Activated CD4-positive, alpha-beta T cell treated with anti-CD3 and anti-CD28 coated beads, Interleukin-2, amount 10 ng/mL, durations not matched to agents 7 days and 5 days (primary cell): ENCODE measurements at regions not wholly inside any gene's neighbourhood (a gene's known extent, or its start where the extent isn't known, plus 50 kb on each side); places are given as distances from the start of the nearest gene placed in this dataset.
A peak's percentile ranks its signal among the peaks of the same experiment; 100 is the strongest.
"Not testable (repeated sequence)": the region's sequence is repeated elsewhere in the genome, so short reads cannot be mapped to it uniquely, and the experiment has no call there.

ENCODE experiments used
- CTCF ChIA-PET: fragments of 350-600 bp; sonication (Branson Sonifier 250); formaldehyde crosslinking; loops from one replicate; lab custom pipeline; 2021; ENCODE audit warnings: antibody characterized with exemption; lab: Charles Lee
- POLR2A ChIA-PET: fragments of 350-600 bp; sonication (Branson Sonifier 250); formaldehyde crosslinking; loops from one replicate; lab custom pipeline; 2021; ENCODE audit warnings: antibody characterized with exemption; lab: Charles Lee
- DNase-seq: peaks from one replicate; pipeline ENCODE4 v3.0.0-alpha.2; 2020
- H3K27ac Mint-ChIP-seq: one replicate; pipeline ENCODE4 v1.8.0; 2021; ENCODE audit warnings: mild to moderate bottlenecking, moderate library complexity, mixed read lengths
- H3K27me3 Mint-ChIP-seq: one replicate; pipeline ENCODE4 v1.8.0; 2021; ENCODE audit warnings: mixed read lengths
- H3K36me3 Mint-ChIP-seq: one replicate; pipeline ENCODE4 v1.8.0; 2021; ENCODE audit warnings: low read depth, mixed read lengths
- H3K4me1 Mint-ChIP-seq: one replicate; pipeline ENCODE4 v1.8.0; 2021; ENCODE audit warnings: mixed read lengths
- H3K4me3 Mint-ChIP-seq: one replicate; pipeline ENCODE4 v1.8.0; 2021; ENCODE audit warnings: mild to moderate bottlenecking, moderate library complexity, mixed read lengths
- H3K9me3 Mint-ChIP-seq: one replicate; pipeline ENCODE4 v1.8.0; 2021; ENCODE audit warnings: mixed read lengths

DNA sequence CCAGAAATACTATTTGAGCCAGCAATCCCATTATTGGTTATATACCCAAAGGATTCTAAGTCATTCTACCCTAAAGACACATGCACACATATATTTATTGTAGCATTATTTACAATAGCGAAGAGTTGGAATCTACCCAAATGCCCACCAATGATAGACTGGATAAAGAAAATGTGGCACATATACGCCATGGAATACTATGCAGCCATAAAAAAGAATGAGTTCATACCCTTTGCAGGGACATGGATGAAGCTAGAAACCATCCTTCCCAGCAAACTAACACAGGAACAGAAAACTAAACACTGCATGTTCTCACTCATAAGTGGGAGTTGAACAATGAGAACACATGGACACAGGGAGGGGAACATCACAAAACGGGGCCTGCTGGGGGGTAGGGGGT is 125.5 kb upstream of the EPB41L4A start:
- H3K36me3 Mint-ChIP-seq, H3K27ac Mint-ChIP-seq, CTCF ChIA-PET, DNase-seq, H3K4me3 Mint-ChIP-seq, POLR2A ChIA-PET, H3K9me3 Mint-ChIP-seq, H3K4me1 Mint-ChIP-seq: not testable (repeated sequence)
- H3K27me3 Mint-ChIP-seq: peaks cover 24% of the 10 kb centered on the region

GRCh38 chr5:112546946-112547592 is 128.0 kb upstream of the EPB41L4A start:
- POLR2A ChIA-PET: no interaction called here
- Mint-ChIP-seq H3K4me3 (no peak overlapping the region), H3K27me3 (peaks cover 27% of the 10 kb centered on the region), H3K27ac (no peak overlapping the region), H3K36me3 (no peaks in the 10 kb centered on the region), H3K4me1 (no peaks in the 10 kb centered on the region), H3K9me3 (no peaks in the 10 kb centered on the region)
- CTCF ChIA-PET: interaction anchor here (1.4 kb wide), 1 partner anchor 9 kb away, joined by 3 read pairs; no protein-coding TSS in a partner anchor
- DNase-seq: no peak

GRCh38 chr5:112548246-112548881 is 129.3 kb upstream of the EPB41L4A start:
- Mint-ChIP-seq H3K4me1 (no peaks in the 10 kb centered on the region), H3K9me3 (no peaks in the 10 kb centered on the region), H3K27ac (no peak overlapping the region), H3K27me3 (peaks cover 25% of the 10 kb centered on the region), H3K4me3 (no peak overlapping the region), H3K36me3 (no peaks in the 10 kb centered on the region)
- ChIA-PET POLR2A (interaction anchor here (0.5 kb wide), 1 partner anchor 339 kb away, joined by 4 read pairs; no protein-coding TSS in a partner anchor), CTCF (no interaction called here)
- no peak for DNase-seq

GRCh38 chr5:112549127-112549526 is 130.1 kb upstream of the EPB41L4A start:
- no peaks in the 10 kb centered on the region for H3K4me1 Mint-ChIP-seq

GRCh38 chr5:112549605-112550166 is 130.6 kb upstream of the EPB41L4A start:
- no peaks in the 10 kb centered on the region for H3K4me1 Mint-ChIP-seq
- no peak overlapping the region for H3K27ac Mint-ChIP-seq
- no peak for DNase-seq
- CTCF ChIA-PET: interaction anchor here (0.7 kb wide), 1 partner anchor 75 kb away, joined by 5 read pairs; no protein-coding TSS in a partner anchor
- no peak overlapping the region for H3K4me3 Mint-ChIP-seq
- H3K9me3 Mint-ChIP-seq: no peaks in the 10 kb centered on the region
- POLR2A ChIA-PET: no interaction called here
- peaks cover 18% of the 10 kb centered on the region for H3K27me3 Mint-ChIP-seq
- H3K36me3 Mint-ChIP-seq: no peaks in the 10 kb centered on the region

More at GRCh38 chr5:112549127-112549526, 130.1 kb upstream of the EPB41L4A start:
- ChIA-PET POLR2A (no interaction called here), CTCF (interaction anchor here (0.7 kb wide), 1 partner anchor 76 kb away, joined by 5 read pairs; no protein-coding TSS in a partner anchor)
- H3K9me3 Mint-ChIP-seq: no peaks in the 10 kb centered on the region
- H3K27me3 Mint-ChIP-seq: peaks cover 22% of the 10 kb centered on the region
- H3K36me3 Mint-ChIP-seq: no peaks in the 10 kb centered on the region
- no peak overlapping the region for H3K4me3 Mint-ChIP-seq
- no peak overlapping the region for H3K27ac Mint-ChIP-seq
- no peak for DNase-seq

DNA sequence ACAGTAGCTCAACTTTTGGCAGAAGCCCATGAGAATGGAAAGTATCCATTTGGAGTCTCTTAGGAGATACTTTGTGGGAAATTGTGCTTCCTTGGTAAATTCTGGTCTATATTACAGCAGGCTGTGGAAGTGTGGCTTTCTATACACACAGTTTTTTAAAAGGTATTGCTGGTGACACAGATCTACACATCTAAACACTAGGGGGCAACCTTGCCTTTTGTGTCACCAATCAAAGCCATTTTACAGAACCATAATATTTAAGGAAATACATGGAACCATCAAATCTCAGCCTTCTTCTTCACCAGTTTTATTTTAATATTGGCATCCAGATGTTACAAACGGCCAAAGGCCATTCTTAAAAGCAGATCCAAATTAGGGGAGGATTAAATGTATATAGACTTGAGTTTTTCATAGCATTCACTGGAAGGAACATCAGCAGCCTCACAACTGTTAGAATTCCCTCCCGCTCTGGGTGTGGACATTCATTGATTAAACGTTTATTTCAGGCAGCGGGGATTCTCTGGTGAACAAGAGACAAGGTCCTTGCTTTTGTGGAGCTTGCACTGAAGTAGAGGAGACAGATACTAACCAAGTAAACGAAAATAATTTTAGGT is 132.4 kb upstream of the EPB41L4A start:
- POLR2A ChIA-PET: no interaction called here
- H3K4me1 Mint-ChIP-seq: no peaks in the 10 kb centered on the region
- H3K36me3 Mint-ChIP-seq: no peaks in the 10 kb centered on the region
- peak; percentile 60 for DNase-seq
- no peak overlapping the region for H3K27ac Mint-ChIP-seq
- H3K9me3 Mint-ChIP-seq: no peaks in the 10 kb centered on the region
- H3K27me3 Mint-ChIP-seq: peaks cover 18% of the 10 kb centered on the region
- CTCF ChIA-PET: interaction anchor here (0.7 to 1.5 kb wide), 6 partner anchors 9 to 785 kb away, joined by 3 to 4 read pairs (median 4); no protein-coding TSS in a partner anchor
- H3K4me3 Mint-ChIP-seq: no peak overlapping the region

DNA sequence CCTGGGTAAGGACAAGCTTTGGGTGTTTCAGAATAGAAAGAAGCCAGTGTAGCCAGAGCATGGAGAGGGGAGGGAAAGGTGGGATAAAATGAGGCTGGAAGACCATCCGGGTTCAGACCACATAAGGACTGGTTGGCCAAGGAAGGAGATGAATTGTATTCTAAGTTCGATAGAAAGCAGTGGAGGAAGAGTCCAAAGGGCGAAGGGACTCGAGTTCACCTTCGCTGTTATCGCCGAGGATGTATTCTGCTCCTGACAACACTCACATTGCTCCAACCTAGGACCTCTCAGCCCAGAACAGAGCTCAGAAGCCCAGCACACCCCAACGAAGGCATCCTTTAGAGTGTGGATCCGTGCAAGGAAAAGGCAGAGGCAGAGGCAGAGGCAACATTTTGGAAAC is 133.1 kb upstream of the EPB41L4A start:
- Mint-ChIP-seq H3K9me3 (no peaks in the 10 kb centered on the region), H3K27me3 (peaks cover 13% of the 10 kb centered on the region), H3K4me1 (no peaks in the 10 kb centered on the region), H3K27ac (no peak overlapping the region), H3K4me3 (no peak overlapping the region), H3K36me3 (no peaks in the 10 kb centered on the region)
- no peak for DNase-seq
- ChIA-PET CTCF (interaction anchor here (1.5 kb wide), 1 partner anchor 784 kb away, joined by 3 read pairs; no protein-coding TSS in a partner anchor), POLR2A (no interaction called here)

DNA sequence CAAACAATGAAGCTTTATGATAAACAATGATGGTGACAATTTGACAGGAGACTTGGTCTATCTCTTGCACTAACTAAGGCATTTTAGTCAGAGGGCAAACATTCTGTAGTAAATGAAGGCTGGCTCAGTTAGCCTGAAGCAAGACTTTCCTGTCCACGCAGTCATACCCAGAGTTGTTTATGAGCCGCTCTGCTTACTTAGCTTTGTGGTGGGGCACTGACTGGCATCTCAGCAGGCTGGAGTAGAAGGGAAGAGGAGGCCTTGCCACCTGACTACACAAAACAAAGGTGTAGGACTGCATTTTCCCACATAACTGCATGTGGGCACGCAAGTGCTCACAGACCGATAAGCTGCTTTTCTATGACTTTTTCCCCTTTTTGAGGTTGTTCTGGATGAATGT is 133.7 kb upstream of the EPB41L4A start:
- Mint-ChIP-seq H3K27ac (no peak overlapping the region), H3K9me3 (no peaks in the 10 kb centered on the region), H3K36me3 (no peaks in the 10 kb centered on the region), H3K4me1 (no peaks in the 10 kb centered on the region), H3K27me3 (peaks cover 13% of the 10 kb centered on the region), H3K4me3 (no peak overlapping the region)
- DNase-seq: no peak
- POLR2A ChIA-PET: no interaction called here
- CTCF ChIA-PET: no interaction called here

DNA sequence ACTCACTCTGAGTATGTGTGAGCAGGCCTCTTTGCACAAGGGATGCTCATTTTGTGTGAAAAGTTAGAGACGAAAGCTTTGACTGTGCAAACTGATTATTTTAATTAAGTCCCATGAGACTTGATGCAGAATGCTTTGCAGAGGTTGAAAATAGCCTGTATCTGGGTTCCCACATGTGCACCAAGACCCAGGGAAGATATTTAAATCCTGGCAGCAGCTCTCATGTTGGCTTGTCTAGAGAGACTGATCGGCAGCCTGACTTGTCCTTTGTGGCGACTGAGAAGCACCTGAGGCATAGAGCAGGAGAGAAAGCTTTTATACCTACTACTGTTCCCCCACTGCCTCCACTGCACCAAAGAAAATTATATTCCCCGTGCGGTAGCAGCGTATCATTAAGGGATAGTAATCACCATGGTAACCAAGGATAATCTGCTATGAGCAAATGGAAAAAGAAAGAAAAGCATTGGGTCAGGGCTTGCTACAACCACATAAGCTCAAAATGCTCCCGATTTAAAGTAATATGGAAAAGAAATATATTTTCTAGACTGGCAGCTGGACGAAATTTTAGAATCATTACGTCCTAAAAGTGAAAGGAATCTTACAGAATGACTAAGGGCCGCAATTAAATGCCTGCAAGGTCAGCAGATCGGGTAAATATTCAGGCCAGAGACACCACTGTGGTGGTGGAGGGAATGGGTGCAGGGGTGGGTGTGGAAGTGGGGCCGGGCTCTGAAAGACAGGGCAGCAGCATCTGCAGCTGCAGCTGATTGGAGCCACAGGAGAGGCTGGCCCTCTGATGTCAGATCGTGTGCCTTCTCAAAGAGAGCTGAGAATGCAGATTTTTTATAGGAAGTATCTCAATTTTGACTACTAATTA is 135.3 kb upstream of the EPB41L4A start:
- Mint-ChIP-seq H3K27me3 (peaks cover 8% of the 10 kb centered on the region), H3K27ac (no peak overlapping the region), H3K4me1 (no peaks in the 10 kb centered on the region), H3K36me3 (no peaks in the 10 kb centered on the region), H3K9me3 (no peaks in the 10 kb centered on the region), H3K4me3 (no peak overlapping the region)
- DNase-seq: no peak
- POLR2A ChIA-PET: no interaction called here
- CTCF ChIA-PET: interaction anchor here (1.3 kb wide), 1 partner anchor 203 kb away, joined by 4 read pairs; no protein-coding TSS in a partner anchor

GRCh38 chr5:112555197-112555596 is 136.1 kb upstream of the EPB41L4A start:
- Mint-ChIP-seq H3K27ac (no peak overlapping the region), H3K36me3 (no peaks in the 10 kb centered on the region), H3K4me3 (no peak overlapping the region), H3K4me1 (no peaks in the 10 kb centered on the region), H3K27me3 (peaks cover 2% of the 10 kb centered on the region), H3K9me3 (no peaks in the 10 kb centered on the region)
- ChIA-PET CTCF (interaction anchor here (1.3 kb wide), 1 partner anchor 202 kb away, joined by 4 read pairs; no protein-coding TSS in a partner anchor), POLR2A (no interaction called here)
- DNase-seq: no peak

DNA sequence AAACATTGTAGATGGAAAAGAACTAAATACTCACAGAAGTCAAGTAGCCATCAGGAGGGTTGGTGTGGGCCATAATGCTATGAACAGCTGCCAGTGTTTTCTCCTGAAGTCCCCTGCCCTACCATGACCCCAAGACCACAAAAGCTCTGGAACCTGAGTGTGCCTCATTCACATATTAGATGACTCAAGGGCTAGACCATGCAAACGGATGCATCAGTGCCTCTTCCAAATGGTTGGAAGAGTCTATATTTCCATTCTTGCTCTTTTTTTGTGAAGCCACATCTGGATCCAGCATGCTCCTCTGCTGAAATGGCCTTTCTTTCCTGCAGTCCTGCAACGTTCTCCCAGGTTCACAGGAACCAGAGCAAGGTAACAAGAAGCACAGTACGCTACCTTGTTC is 136.6 kb upstream of the EPB41L4A start:
- no peaks in the 10 kb centered on the region for H3K36me3 Mint-ChIP-seq
- CTCF ChIA-PET: no interaction called here
- H3K4me3 Mint-ChIP-seq: no peak overlapping the region
- H3K9me3 Mint-ChIP-seq: no peaks in the 10 kb centered on the region
- H3K4me1 Mint-ChIP-seq: no peaks in the 10 kb centered on the region
- POLR2A ChIA-PET: no interaction called here
- no peak overlapping the region for H3K27ac Mint-ChIP-seq
- DNase-seq: no peak
- H3K27me3 Mint-ChIP-seq: peaks cover 2% of the 10 kb centered on the region

DNA sequence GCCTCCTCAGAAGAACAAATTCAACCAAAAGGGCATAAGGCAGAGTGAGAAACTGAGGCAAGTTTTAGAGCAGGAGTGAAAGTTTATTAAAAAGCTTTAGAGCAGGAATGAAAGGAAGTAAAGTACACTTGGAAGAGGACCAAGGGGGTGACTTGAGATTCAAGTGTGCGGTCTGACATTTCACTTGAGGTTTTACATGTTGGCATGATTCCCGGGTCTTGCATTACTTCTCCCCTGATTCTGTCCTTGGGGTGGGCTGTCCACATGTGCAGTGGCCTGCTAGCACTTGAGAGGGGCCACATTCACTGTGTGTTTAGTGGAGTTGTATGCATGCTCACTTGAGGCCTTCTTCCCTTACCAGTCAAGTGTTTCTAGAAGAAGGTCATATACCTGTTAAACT is 140.4 kb upstream of the EPB41L4A start:
- H3K27ac Mint-ChIP-seq, H3K4me1 Mint-ChIP-seq, CTCF ChIA-PET, H3K36me3 Mint-ChIP-seq, H3K4me3 Mint-ChIP-seq, POLR2A ChIA-PET, H3K27me3 Mint-ChIP-seq, DNase-seq: not testable (repeated sequence)
- peaks cover 13% of the 10 kb centered on the region for H3K9me3 Mint-ChIP-seq
